AG09319 (cell line): ENCODE measurements at regions not wholly inside any gene's neighbourhood (a gene's known extent, or its start where the extent isn't known, plus 50 kb on each side); places are given as distances from the start of the nearest gene placed in this dataset.

Experiments
- DNase-seq: peaks from one replicate; pipeline ENCODE4 v3.0.0-alpha.2; 2010; ENCODE audit warnings: low read depth; ENCODE audit errors: extremely low read depth
- CTCF ChIP-seq: IDR thresholded peaks from 2 replicates; pipeline ENCODE4 v1.5.1; 2011; ENCODE audit warnings: low read depth, mild to moderate bottlenecking, inconsistent platforms, low read length, moderate library complexity

DNA sequence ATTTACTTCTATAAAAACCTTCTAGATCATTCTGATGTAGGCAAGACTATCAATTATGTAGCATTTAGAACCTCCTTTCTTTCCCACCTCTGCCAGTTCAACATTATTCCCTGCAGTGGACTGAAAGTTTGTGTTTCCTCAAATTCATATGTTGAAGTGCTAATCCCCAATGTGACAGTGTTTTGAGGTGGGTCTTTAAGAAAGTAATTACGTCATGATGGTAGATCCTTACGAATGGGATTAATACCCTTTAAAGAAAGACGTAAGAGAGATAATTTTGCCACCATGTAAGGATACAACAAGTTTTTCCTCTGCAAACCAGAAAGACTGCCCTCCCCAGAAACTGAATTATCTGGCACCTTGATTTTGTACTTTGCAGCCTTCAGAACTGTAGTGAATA lies 1489.7 kb upstream of the SEL1L start:
- TF ChIP-seq CTCF: no peak
- no peak for DNase-seq

DNA sequence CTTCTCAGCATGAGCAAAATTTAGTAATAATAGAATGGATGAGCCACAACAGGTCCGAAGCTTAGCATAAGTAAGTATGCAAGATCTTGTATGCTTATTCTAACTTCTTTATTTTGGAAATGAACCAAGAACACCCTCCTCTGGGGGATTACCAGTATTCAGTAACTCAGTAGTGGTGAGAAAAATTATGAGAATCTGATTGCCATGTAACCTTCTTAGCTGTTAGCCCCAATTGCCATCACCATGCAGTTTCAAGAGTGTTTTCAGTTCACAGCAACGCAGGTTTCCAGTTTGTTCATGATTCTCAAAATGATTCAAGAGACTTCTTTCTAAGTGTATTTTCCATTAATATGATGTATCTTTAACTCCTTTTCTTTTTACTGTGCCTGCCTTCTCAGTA lies 1507.6 kb upstream of the SEL1L start:
- no peak for DNase-seq
- TF ChIP-seq CTCF: no peak

GRCh38 chr14:83042858-83043257 lies 1509.2 kb upstream of the SEL1L start:
- TF ChIP-seq CTCF: no peak
- DNase-seq: no peak

GRCh38 chr14:83044001-83044400 lies 1510.3 kb upstream of the SEL1L start:
- no peak for TF ChIP-seq CTCF

GRCh38 chr14:83047059-83047830 lies 1513.6 kb upstream of the SEL1L start:
- no peak for DNase-seq
- TF ChIP-seq CTCF: no peak

More at GRCh38 chr14:83044001-83044400, 1510.3 kb upstream of the SEL1L start:
- no peak for DNase-seq

- DNase-seq: no peak
- no peak for TF ChIP-seq CTCF
Observed at GRCh38 chr14:83053022-83053710, 1519.5 kb upstream of the SEL1L start.

DNA sequence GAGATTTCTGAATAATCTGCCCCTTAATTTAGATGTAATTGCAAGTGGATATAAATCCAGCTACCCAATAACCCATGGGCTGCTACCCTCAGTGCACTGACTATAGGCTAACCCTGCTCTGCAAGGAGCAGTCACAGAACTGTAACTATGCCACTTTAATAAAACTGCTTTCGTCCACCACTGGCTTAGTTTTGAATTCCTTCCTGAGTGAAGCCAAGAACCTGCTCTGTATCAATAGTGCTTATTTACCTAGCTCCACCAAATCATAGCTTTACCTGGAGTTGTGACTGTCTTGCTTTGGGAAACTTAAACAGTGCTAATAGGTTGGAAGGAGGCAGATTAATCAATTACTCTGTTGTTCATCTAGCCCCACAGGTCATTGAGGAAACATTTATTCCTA lies 1524.4 kb upstream of the SEL1L start:
- no peak for TF ChIP-seq CTCF
- no peak for DNase-seq
